ENCODE measurements at regions not wholly inside any gene's neighbourhood (a gene's known extent, or its start where the extent isn't known, plus 50 kb on each side); places are given as distances from the start of the nearest gene placed in this dataset.

DNA sequence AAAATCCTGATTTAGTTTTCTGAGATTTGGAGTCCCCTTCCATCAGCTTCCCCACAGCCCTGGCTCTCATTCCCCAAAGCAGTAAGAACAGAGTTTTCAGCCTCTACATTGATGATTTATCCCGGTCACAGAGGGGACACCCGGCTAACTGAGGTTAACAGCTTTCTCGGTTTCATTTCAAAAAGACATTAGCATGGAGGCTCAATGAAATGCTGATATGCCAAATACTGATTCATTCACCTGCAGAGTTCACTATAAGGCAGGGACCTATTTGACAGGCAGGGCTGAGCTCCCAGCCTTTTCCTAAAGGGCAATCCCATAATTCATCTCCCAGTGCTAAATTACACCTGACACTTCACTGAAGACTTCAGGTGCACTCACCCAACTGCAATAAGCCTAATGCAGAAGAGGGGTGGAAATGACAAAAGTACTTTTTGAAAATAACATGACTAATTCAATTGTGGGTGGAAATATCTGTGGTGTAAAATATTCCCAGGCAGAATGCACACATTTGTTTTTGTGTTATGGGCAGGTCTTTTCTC is 99.8 kb upstream of the PMFBP1 start:
- DNase-seq (ENCODE audit: low read depth) = no peak

DNA sequence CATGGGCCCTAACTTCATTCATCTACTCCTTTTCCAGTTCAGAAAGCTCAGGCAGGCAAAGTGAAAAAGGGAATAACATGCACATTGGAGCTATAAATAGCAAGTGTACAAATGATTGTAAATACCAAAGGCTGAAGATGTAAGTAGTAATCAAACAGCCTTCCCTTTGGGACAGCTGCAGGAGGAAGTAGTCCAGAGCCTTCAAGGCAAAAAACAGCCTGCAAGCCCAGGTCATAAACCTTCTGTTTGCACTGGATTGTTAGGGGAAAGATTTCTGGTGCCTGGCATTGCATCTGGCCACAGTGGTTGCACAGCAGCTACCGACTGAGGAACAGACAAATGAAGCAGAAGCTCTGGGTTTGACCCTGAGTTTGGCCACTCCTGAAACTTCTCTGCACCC is 98.6 kb upstream of the PMFBP1 start:
- no peak for DNase-seq (ENCODE audit: low read depth)

GRCh38 chr16:72266836-72267235 is 94.9 kb upstream of the PMFBP1 start:
- no peak for DNase-seq (ENCODE audit: low read depth)

- no peak for DNase-seq (ENCODE audit: low read depth)
These were observed 92.8 kb upstream of the PMFBP1 start for GRCh38 chr16:72264771-72265170.

- DNase-seq (ENCODE audit: low read depth) = no peak
These were observed 90.8 kb upstream of the PMFBP1 start for GRCh38 chr16:72262711-72263110.

DNA sequence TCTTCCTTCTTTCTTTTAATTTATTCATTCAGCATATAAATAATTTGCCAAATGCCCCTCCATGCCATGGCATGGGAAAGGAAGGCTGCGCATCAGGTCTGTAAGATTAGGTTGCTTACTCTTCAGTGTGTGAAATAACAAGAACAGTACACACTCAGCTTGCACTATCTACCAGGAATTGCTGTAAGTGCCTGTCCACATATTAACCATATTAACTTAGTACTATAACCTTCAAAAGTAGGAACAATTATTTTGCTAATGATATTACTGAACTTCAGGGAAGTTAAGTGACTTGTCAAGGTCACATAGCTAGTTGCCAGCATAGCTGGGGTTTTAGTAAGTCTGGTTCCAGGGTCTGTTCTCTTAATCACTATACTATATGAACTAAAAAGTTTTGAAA is 89.2 kb upstream of the PMFBP1 start:
- DNase-seq (ENCODE audit: low read depth) = no peak

DNA sequence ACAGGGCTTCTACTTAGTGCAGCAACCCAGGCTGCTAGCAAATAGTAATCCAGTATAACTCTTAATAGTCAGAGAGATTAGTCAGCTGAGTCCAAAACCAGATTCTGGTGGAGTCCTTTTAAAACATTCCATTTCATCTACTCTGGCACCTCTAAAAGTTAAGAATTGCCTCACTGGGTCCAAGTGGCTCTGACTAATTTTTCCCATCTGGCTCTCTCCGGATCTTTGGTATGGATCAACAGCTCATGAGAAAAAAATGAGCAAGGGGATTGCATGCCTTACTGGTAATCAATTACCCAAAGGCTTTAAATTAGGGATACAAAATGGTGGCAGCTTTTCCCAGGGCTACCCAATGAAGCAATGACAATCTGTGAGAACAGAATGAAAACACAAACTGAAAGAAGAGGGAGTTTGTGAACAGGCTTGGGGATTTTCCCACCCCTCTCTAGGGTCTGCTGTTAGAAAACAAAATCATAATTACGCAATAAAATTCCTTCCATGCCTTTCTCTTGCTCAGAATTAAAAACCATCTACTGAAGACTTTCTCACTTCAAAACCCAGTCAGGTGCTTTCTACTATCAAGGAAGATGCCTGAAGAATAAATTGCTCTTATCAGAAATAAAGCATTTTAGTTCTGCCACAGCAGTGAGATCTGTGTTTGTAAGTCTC is 84.6 kb upstream of the PMFBP1 start:
- DNase-seq (ENCODE audit: low read depth) = no peak

GRCh38 chr16:72255786-72256185 is 83.8 kb upstream of the PMFBP1 start:
- DNase-seq (ENCODE audit: low read depth) = no peak

GRCh38 chr16:72247821-72248253 is 75.9 kb upstream of the PMFBP1 start:
- no peak for DNase-seq (ENCODE audit: low read depth)

DNA sequence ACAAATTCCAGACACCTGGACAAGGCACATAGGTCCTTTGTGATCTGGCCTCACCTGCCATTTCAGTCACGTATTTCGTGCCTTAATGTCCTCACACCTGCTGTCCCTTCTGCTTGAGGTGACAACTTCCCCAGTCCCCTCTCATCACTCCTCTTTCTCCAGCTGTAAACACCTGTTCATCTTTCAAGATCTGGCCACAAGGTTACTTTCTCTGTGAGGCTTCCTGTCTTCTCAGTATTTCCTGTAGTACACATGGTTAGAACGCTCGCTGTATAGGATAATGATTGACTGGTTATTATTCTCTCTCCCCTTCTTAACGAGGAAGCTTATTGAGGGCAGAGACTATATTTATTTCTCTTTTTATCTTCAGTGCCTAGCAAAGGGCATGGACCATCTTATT is 74.5 kb upstream of the PMFBP1 start:
- DNase-seq (ENCODE audit: low read depth) = no peak

DNA sequence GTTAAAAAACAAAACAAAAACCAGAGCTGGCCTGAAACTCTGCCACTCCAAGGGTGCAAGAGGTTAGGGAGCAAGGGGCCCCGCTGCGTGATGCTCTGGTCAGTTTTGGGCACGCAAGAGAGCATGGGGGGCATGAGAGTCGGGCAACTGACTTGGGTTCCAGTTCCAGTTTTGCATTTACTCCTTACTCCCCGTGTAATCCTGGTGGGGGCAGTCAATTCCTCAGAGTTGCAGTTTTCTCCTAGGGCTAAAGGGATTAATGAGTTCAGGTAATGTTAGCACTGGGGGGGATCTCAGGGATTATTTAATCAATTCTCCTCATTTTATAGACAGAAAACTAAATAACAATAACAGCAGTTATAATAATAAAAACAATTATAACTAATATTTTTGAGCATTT is 72.9 kb upstream of the PMFBP1 start:
- DNase-seq (ENCODE audit: low read depth) = no peak

DNA sequence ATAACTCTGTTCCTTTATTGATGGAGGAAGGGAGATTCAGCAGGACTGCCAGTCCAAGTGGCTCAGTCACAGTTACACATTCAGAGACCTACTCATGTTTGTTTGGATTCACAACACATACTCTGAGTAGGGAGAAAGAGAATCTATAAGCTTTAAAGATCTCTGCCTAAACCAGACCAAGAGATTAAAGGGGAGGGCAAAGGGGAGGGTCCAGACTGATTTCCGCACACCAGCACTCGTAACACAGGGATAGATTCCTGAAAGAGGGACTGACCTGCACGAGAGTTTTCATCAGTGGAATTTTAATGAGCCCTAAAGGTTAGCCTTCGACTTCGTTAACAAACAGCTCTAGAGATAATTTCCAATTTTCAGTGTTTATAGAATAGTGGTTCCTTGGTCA is 71.7 kb upstream of the PMFBP1 start:
- no peak for DNase-seq (ENCODE audit: low read depth)

DNA sequence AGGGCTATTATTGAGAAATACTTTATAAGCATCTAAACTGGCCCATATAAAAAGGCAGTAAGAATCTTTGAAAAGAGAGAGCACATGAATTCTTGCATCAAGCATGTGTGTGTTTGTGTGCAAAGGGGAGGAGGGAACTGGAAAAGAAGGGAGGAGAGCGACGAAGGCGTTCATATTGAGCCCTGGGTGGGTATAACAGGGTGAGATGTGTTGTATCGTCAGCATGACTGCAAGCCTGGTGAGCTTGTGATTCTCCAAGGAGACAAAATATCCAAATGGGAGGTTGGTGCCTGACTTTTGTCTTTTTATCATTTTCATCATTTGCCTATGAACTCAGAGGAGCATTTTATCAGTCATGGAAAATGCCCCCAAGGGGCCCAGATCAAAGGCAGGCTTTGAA is 70.8 kb upstream of the PMFBP1 start:
- DNase-seq (ENCODE audit: low read depth) = no peak

DNA sequence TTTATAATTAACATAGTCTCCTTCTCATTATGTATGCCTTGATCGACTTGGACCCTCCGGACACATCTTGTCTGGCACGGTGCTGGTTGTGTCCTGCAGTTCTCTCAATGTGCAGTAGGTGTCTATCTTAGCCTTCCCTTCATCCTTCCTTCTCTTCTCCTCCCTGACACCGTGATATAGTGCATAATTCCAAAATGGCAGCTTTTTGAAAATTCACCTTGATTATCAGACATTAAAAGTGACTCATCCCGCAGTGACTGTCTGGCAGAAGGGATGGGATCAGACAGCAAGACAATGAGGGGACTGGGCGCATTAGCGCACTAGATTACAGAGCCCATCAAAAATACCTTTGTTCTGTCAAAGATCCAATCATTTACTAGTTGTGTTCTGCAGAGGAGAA is 70.0 kb upstream of the PMFBP1 start:
- DNase-seq (ENCODE audit: low read depth) = no peak

- DNase-seq (ENCODE audit: low read depth) = no peak
These were observed 69.1 kb upstream of the PMFBP1 start for GRCh38 chr16:72241008-72241407.

DNA sequence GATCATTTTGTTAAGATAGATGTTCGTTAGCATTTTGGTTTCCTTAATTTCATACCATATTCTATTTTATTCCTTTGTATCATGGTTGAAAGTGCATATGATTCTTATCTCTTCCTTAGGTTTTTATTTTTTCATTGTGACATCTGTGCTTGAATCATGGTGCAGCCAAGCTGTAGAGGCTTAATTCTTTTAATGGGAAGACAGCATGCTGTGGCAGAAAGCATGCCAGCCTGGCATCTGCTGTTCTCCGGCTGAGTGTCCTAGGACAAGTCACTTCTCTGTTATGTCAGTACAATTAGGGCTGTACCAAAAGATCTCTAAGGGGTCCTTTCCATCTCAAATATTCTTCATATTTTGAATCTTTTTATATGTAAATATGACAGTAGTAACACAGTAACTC is 68.5 kb upstream of the PMFBP1 start:
- DNase-seq (ENCODE audit: low read depth) = no peak

DNA sequence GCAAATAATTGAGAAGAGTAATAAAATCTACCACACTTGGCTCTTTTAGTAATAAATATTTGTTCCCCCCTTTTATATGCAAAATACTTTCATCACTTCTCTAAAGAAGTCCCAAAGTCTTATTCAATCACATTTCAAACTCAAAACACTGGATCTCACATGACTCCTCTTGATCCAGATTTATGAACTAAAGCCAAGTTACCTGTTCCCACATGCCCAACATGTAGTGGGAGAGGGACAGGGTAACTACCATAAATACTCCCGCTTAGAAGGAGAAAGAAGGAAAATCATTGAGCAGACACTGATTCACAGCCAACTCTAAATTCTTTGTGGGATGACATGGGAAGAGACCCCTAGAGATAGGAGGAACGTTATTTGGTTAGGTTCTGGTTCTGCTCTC is 64.9 kb upstream of the PMFBP1 start:
- DNase-seq (ENCODE audit: low read depth) = no peak

- no peak for DNase-seq (ENCODE audit: low read depth)
These were observed 62.4 kb upstream of the PMFBP1 start for GRCh38 chr16:72234387-72234786.

GRCh38 chr16:72228014-72228413 is 56.1 kb upstream of the PMFBP1 start:
- no peak for DNase-seq (ENCODE audit: low read depth)

- no peak for DNase-seq (ENCODE audit: low read depth)
These were observed 54.2 kb upstream of the PMFBP1 start for GRCh38 chr16:72226136-72226535.

DNA sequence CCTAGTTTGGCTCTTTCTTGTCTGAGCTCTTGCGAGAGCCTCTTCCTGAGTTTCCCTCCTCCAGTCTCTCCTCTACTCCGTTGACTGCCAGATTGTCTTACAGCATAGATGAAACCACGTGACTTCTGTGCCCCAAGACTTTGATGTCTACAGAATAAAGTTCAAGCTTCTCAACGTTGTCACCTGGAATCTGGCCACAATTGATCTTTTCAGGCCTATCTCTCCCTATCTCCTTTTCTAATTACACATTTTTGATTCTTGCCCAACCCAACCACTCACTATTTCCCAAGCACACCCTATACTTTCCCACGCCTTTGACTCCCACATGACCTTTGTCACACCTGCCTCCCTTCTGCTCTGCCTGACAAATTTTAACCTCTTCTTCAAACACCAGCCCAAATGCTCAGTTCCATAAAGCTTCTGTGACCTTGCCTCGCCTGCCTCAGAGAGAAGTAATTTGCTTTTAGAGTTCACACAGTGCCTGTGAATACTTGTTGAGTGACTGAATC is 52.4 kb upstream of the PMFBP1 start:
- DNase-seq (ENCODE audit: low read depth) = no peak

- no peak for DNase-seq (ENCODE audit: low read depth)
These were observed 50.5 kb upstream of the PMFBP1 start for GRCh38 chr16:72222503-72222902.

Data from activated T-helper 1 cell treated with Interleukin-2 at 50 U/mL for 16 hours (primary cell).